ENCODE measurements at regions not wholly inside any gene's neighbourhood (a gene's known extent, or its start where the extent isn't known, plus 50 kb on each side); places are given as distances from the start of the nearest gene placed in this dataset.
"Not testable (repeated sequence)": the region's sequence is repeated elsewhere in the genome, so short reads cannot be mapped to it uniquely, and the experiment has no call there.

GRCh38 chr12:60529261-60529660 is 933.4 kb downstream of the SLC16A7 start:
- Mint-ChIP-seq H3K36me3 (ENCODE audit: low read depth) (no peaks in the 10 kb centered on the region), H3K9me3 (no peaks in the 10 kb centered on the region), H3K27me3 (ENCODE audit: low read depth) (no peaks in the 10 kb centered on the region), H3K4me1 (no peaks in the 10 kb centered on the region), H3K27ac (no peak overlapping the region), H3K4me3 (no peak overlapping the region)
- TF ChIP-seq CTCF (IDR thresholded peaks at IDR 0.05; ENCODE audit: unreplicated experiment in 3 of 3) = no peak

- no peak overlapping the region for H3K27ac Mint-ChIP-seq
- no peaks in the 10 kb centered on the region for H3K4me1 Mint-ChIP-seq
- H3K4me3 Mint-ChIP-seq = no peak overlapping the region
- H3K9me3 Mint-ChIP-seq = no peaks in the 10 kb centered on the region
- no peaks in the 10 kb centered on the region for H3K27me3 Mint-ChIP-seq (ENCODE audit: low read depth)
- H3K36me3 Mint-ChIP-seq (ENCODE audit: low read depth) = no peaks in the 10 kb centered on the region
- TF ChIP-seq CTCF (IDR thresholded peaks at IDR 0.05; ENCODE audit: unreplicated experiment in 3 of 3) = no peak
These were observed 933.9 kb downstream of the SLC16A7 start for GRCh38 chr12:60529723-60530122.

- no peaks in the 10 kb centered on the region for H3K27me3 Mint-ChIP-seq (ENCODE audit: low read depth)
- no peak overlapping the region for H3K4me3 Mint-ChIP-seq
- TF ChIP-seq CTCF (IDR thresholded peaks at IDR 0.05; ENCODE audit: unreplicated experiment in 3 of 3) = no peak
- H3K36me3 Mint-ChIP-seq (ENCODE audit: low read depth) = no peaks in the 10 kb centered on the region
- no peak overlapping the region for H3K27ac Mint-ChIP-seq
- peaks cover 7% of the 10 kb centered on the region for H3K4me1 Mint-ChIP-seq
- H3K9me3 Mint-ChIP-seq = no peaks in the 10 kb centered on the region
These were observed 939.5 kb downstream of the SLC16A7 start for GRCh38 chr12:60535363-60535762.

- peaks cover 7% of the 10 kb centered on the region for H3K4me1 Mint-ChIP-seq
- no peak overlapping the region for H3K27ac Mint-ChIP-seq
- H3K4me3 Mint-ChIP-seq = no peak overlapping the region
- no peak for TF ChIP-seq CTCF (IDR thresholded peaks at IDR 0.05; ENCODE audit: unreplicated experiment in 3 of 3)
- no peaks in the 10 kb centered on the region for H3K36me3 Mint-ChIP-seq (ENCODE audit: low read depth)
- H3K27me3 Mint-ChIP-seq (ENCODE audit: low read depth) = no peaks in the 10 kb centered on the region
- H3K9me3 Mint-ChIP-seq = no peaks in the 10 kb centered on the region
These were observed 943.8 kb downstream of the SLC16A7 start for GRCh38 chr12:60539592-60539991.

GRCh38 chr12:60568914-60569313 is 973.1 kb downstream of the SLC16A7 start:
- H3K4me3 Mint-ChIP-seq = no peak overlapping the region
- H3K4me1 Mint-ChIP-seq = no peaks in the 10 kb centered on the region
- no peak overlapping the region for H3K27ac Mint-ChIP-seq
- no peak for TF ChIP-seq CTCF (IDR thresholded peaks at IDR 0.05; ENCODE audit: unreplicated experiment in 3 of 3)
- H3K9me3 Mint-ChIP-seq = no peaks in the 10 kb centered on the region
- peaks cover 5% of the 10 kb centered on the region for H3K27me3 Mint-ChIP-seq (ENCODE audit: low read depth)
- no peaks in the 10 kb centered on the region for H3K36me3 Mint-ChIP-seq (ENCODE audit: low read depth)

GRCh38 chr12:60577607-60578006 is 981.8 kb downstream of the SLC16A7 start:
- Mint-ChIP-seq H3K4me3 (no peak overlapping the region), H3K4me1 (no peaks in the 10 kb centered on the region), H3K9me3 (no peaks in the 10 kb centered on the region), H3K27ac (no peak overlapping the region), H3K36me3 (ENCODE audit: low read depth) (no peaks in the 10 kb centered on the region), H3K27me3 (ENCODE audit: low read depth) (no peaks in the 10 kb centered on the region)
- no peak for TF ChIP-seq CTCF (IDR thresholded peaks at IDR 0.05; ENCODE audit: unreplicated experiment in 3 of 3)

- not testable (repeated sequence) for H3K27ac Mint-ChIP-seq; H3K27me3 Mint-ChIP-seq (ENCODE audit: low read depth); H3K4me3 Mint-ChIP-seq; H3K4me1 Mint-ChIP-seq; H3K36me3 Mint-ChIP-seq (ENCODE audit: low read depth); H3K9me3 Mint-ChIP-seq
These were observed 991.8 kb downstream of the SLC16A7 start for GRCh38 chr12:60587664-60588063.

All from nephron (organoid).